ENCODE measurements at regions not wholly inside any gene's neighbourhood (a gene's known extent, or its start where the extent isn't known, plus 50 kb on each side); places are given as distances from the start of the nearest gene placed in this dataset.

DNA sequence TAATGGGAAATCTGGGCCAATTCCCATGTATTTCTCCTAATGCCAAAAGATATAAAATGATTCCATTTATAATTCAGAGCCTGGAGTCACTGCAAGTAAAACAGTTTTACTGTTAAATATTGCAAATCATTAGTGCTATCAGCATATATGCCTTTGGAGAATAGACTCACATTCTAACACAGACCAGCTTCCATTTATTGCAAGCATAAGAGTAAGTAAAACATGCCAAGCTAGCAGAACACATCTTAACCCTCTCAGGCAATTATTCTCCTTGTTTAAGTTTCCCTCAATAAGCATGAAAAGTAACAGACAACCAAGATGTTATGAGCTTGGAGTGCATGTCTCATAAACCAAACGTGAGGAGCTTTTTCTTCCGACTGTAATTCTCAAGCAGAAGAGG lies 173.9 kb upstream of the GRIP1 start:
- TF ChIP-seq CTCF (IDR thresholded peaks at IDR 0.05; ENCODE audit: insufficient read depth, low read length, poor library complexity, severe bottlenecking), result no peak
- no peak overlapping the region for H3K4me3 ChIP-seq (replicated peaks; ENCODE audit: low read depth, low read length)
- H3K27me3 ChIP-seq (replicated peaks; ENCODE audit: control insufficient read depth, insufficient read depth, low read length), result no peaks in the 10 kb centered on the region
- no peaks in the 10 kb centered on the region for H3K36me3 ChIP-seq (ENCODE audit: control insufficient read depth, insufficient read depth, low read length)
- DNase-seq (ENCODE audit: extremely low read depth, insufficient read length), result no peak

- H3K4me3 ChIP-seq (replicated peaks; ENCODE audit: low read depth, low read length), result no peak overlapping the region
- no peak for DNase-seq (ENCODE audit: extremely low read depth, insufficient read length)
- no peak for TF ChIP-seq CTCF (IDR thresholded peaks at IDR 0.05; ENCODE audit: insufficient read depth, low read length, poor library complexity, severe bottlenecking)
- no peaks in the 10 kb centered on the region for H3K36me3 ChIP-seq (ENCODE audit: control insufficient read depth, insufficient read depth, low read length)
- no peaks in the 10 kb centered on the region; the same call in 1 of the 2 replicates for H3K27me3 ChIP-seq (replicated peaks; ENCODE audit: control insufficient read depth, insufficient read depth, low read length)
These were observed 181.0 kb upstream of the GRIP1 start for GRCh38 chr12:66859751-66860440.

DNA sequence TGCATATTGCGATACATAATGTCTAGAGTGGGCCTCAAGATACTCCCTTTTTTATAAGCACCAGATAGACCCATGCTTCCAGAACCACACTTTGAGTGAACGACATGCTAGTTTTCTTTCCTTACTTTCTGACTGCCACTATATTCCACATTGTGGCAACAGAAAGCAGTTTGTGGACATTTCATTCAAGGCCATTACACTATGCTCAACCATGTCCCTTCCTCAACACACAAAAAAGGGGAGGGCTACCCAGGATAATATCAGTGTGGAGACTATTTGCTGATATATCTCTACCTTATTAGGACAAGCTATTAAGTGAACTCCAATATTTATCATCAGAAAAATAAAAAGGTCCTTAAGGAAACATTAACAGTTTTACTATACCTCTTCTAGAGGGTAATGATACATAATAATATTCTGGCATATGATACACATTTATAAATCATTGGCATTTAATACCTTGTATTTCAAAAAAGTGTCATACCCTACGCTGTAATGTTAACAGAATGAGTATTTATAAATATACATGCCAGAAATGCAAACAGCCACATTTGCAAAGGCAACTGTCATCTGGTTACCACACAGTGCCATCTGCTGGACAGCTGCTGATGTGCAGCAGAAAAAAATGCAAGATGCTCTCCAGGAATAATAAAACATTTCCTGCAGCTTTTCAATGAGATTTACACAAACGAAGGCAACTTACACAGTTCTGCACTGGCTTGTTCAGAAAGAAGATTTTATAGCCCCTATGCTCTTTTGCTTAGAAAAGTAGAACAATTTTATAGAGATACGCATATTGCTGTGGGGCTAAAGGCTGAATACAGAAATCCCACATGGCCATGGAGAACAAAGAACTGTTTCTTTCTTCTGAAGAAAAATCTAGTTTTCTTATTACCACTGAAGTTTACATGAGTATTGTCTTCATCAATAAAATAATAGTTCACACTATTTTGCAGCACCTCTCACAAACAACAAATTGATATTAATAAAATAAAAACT lies 182.2 kb upstream of the GRIP1 start:
- TF ChIP-seq CTCF (IDR thresholded peaks at IDR 0.05; ENCODE audit: insufficient read depth, low read length, poor library complexity, severe bottlenecking), result peak; percentile 91
- Histone ChIP-seq H3K27me3 (replicated peaks; ENCODE audit: control insufficient read depth, insufficient read depth, low read length) (no peaks in the 10 kb centered on the region; the same call in 1 of the 2 replicates), H3K4me3 (replicated peaks; ENCODE audit: low read depth, low read length) (no peak overlapping the region), H3K36me3 (ENCODE audit: control insufficient read depth, insufficient read depth, low read length) (no peaks in the 10 kb centered on the region)
- DNase-seq (ENCODE audit: extremely low read depth, insufficient read length), result peak; percentile 6

DNA sequence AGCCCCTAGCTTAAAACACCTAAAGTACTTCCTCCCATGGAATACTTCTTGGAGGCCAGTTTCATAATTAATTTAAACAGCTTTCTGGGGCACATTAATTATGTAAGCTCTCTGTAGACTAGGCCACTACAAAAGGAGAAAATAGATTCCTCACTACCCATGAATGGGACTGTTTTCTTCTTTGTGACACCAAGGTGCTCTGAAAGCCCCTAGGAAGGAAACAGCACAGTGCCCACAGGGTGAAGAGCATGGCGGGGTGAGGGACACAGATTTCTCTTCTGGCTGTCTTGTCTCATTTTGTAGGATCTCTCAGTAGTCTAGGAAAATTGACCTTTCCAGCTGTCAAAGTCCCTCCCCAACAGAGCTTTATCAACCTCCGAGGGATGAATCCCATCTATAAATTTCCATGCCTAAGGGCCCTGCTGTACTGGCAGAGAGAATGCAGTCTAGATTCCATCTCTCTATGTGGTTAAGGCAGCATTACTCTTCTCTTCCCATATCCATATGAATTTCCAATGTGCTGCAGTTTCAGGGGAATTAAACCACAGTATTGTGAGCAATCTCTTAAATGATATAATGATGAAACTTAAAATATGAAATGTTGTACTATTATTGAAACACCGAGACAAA lies 183.6 kb upstream of the GRIP1 start:
- no peak for DNase-seq (ENCODE audit: extremely low read depth, insufficient read length)
- no peak for TF ChIP-seq CTCF (IDR thresholded peaks at IDR 0.05; ENCODE audit: insufficient read depth, low read length, poor library complexity, severe bottlenecking)
- Histone ChIP-seq H3K27me3 (replicated peaks; ENCODE audit: control insufficient read depth, insufficient read depth, low read length) (no peaks in the 10 kb centered on the region; the same call in 1 of the 2 replicates), H3K36me3 (ENCODE audit: control insufficient read depth, insufficient read depth, low read length) (no peaks in the 10 kb centered on the region), H3K4me3 (replicated peaks; ENCODE audit: low read depth, low read length) (no peak overlapping the region)

DNA sequence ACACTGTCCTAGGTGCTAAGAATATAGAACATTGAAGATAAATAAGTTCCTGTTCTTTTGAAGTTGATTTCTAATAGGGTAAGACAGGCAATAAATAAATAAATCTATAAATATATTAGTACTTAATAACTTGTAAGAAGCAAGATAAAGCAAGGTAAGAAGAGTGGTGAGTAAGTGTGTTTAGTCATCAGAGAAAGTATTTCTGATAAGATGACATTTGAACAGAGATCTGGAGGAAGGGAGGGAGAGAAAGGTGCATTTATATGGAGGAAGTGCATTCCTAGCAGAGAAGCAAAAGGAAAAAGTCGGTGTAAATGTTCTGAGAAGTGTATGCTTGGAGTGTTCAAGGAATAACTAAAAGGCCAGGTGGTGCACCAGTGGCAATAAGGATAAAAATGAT lies 184.4 kb upstream of the GRIP1 start:
- no peak for DNase-seq (ENCODE audit: extremely low read depth, insufficient read length)
- H3K36me3 ChIP-seq (ENCODE audit: control insufficient read depth, insufficient read depth, low read length), result no peaks in the 10 kb centered on the region
- no peaks in the 10 kb centered on the region; the same call in 1 of the 2 replicates for H3K27me3 ChIP-seq (replicated peaks; ENCODE audit: control insufficient read depth, insufficient read depth, low read length)
- TF ChIP-seq CTCF (IDR thresholded peaks at IDR 0.05; ENCODE audit: insufficient read depth, low read length, poor library complexity, severe bottlenecking), result no peak
- H3K4me3 ChIP-seq (replicated peaks; ENCODE audit: low read depth, low read length), result no peak overlapping the region
